Prostate gland (tissue), 2 donors: ENCODE measurements at regions not wholly inside any gene's neighbourhood (a gene's known extent, or its start where the extent isn't known, plus 50 kb on each side); places are given as distances from the start of the nearest gene placed in this dataset.

Experiments
- POLR2A ChIP-seq: fragments of 450-650 bp; IDR thresholded peaks from one replicate; pipeline ENCODE4 v1.6.1; 2016; ENCODE audit warnings: antibody characterized with exemption, mild to moderate bottlenecking
- TF ChIP-seq, protein P1 (sequence below), 4 experiments: fragments of 200-600 bp in 2 of 4; fragments of 450-650 bp in 2 of 4; sonication (generic) in 2 of 4; IDR thresholded peaks; 1 replicate in 3 of 4; 2 replicates in 1 of 4; pipeline ENCODE4 v1.5.1; 2016 to 2019; ENCODE audit warnings: antibody characterized with exemption in 4 of 4, mild to moderate bottlenecking in 2 of 4, moderate library complexity in 2 of 4

DNA sequence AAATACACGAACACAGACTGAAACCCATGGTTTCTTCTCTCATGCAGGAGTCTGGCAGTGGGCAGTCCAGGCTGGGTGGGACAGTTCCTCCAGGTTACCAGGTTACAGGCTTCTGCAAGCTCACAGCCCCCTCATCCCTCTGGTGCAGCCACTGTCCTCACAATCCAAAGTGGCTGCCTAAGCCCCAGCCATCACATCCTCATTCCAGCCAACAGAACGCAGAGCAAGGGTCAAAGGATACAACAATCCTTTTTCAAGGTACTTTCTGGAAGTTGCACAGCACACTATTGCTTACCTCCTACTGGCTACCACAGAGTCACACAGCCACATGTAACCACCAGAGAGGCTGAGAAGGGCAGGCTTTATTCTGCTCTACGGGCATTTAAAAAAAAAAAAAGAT is 154.6 kb downstream of the NUP210 start:
- TF ChIP-seq POLR2A: no peak
- TF ChIP-seq, protein P1, sequence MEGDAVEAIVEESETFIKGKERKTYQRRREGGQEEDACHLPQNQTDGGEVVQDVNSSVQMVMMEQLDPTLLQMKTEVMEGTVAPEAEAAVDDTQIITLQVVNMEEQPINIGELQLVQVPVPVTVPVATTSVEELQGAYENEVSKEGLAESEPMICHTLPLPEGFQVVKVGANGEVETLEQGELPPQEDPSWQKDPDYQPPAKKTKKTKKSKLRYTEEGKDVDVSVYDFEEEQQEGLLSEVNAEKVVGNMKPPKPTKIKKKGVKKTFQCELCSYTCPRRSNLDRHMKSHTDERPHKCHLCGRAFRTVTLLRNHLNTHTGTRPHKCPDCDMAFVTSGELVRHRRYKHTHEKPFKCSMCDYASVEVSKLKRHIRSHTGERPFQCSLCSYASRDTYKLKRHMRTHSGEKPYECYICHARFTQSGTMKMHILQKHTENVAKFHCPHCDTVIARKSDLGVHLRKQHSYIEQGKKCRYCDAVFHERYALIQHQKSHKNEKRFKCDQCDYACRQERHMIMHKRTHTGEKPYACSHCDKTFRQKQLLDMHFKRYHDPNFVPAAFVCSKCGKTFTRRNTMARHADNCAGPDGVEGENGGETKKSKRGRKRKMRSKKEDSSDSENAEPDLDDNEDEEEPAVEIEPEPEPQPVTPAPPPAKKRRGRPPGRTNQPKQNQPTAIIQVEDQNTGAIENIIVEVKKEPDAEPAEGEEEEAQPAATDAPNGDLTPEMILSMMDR (IDR thresholded peaks at IDR 0.05): no peak
